Stimulated activated naive CD8-positive, alpha-beta T cell treated with anti-CD3 and anti-CD28 coated beads, Interleukin-15, Interleukin-2, amounts not matched to agents 100 ng/mL and 50 ng/mL, for 24 hours (primary cell): ENCODE measurements at regions not wholly inside any gene's neighbourhood (a gene's known extent, or its start where the extent isn't known, plus 50 kb on each side); places are given as distances from the start of the nearest gene placed in this dataset.

Experiments used
- H3K27ac Mint-ChIP-seq: one replicate; pipeline ENCODE4 v1.8.0; 2021; ENCODE audit warnings: mild to moderate bottlenecking, mixed read lengths
- H3K27me3 Mint-ChIP-seq: one replicate; pipeline ENCODE4 v1.8.0; 2021; ENCODE audit warnings: mixed read lengths
- H3K36me3 Mint-ChIP-seq: one replicate; pipeline ENCODE4 v1.8.0; 2021; ENCODE audit warnings: low read depth, mixed read lengths
- H3K4me1 Mint-ChIP-seq: one replicate; pipeline ENCODE4 v1.8.0; 2021; ENCODE audit warnings: low read depth, mixed read lengths
- H3K4me3 Mint-ChIP-seq: one replicate; pipeline ENCODE4 v1.8.0; 2021; ENCODE audit warnings: mild to moderate bottlenecking, mixed read lengths
- H3K9me3 Mint-ChIP-seq: one replicate; pipeline ENCODE4 v1.8.0; 2021; ENCODE audit warnings: mixed read lengths

DNA sequence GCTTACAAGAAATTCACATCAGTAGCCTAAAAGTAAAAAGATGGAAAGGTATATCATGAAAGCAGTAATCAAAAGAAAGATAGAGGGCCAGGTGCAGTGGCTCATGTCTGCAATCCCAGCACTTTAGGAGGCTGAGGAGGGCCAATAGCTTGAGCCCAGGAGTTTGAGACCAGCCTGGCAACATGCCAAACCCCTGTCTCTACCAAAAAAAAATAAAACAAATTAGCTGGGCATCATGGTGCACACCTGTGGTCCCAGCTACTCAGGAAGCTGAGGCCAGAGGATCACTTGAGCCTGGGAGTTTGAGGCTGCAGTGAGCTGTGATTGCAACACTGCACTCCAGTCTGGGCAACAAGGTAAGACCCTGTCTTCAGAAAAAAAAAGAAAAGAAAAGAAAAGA is 55.5 kb downstream of the GSPT2 start:
- Mint-ChIP-seq H3K4me1 (peaks cover 4% of the 10 kb centered on the region), H3K36me3 (no peaks in the 10 kb centered on the region), H3K27ac (no peak overlapping the region), H3K27me3 (peaks cover 2% of the 10 kb centered on the region), H3K4me3 (no peak overlapping the region), H3K9me3 (no peaks in the 10 kb centered on the region)

DNA sequence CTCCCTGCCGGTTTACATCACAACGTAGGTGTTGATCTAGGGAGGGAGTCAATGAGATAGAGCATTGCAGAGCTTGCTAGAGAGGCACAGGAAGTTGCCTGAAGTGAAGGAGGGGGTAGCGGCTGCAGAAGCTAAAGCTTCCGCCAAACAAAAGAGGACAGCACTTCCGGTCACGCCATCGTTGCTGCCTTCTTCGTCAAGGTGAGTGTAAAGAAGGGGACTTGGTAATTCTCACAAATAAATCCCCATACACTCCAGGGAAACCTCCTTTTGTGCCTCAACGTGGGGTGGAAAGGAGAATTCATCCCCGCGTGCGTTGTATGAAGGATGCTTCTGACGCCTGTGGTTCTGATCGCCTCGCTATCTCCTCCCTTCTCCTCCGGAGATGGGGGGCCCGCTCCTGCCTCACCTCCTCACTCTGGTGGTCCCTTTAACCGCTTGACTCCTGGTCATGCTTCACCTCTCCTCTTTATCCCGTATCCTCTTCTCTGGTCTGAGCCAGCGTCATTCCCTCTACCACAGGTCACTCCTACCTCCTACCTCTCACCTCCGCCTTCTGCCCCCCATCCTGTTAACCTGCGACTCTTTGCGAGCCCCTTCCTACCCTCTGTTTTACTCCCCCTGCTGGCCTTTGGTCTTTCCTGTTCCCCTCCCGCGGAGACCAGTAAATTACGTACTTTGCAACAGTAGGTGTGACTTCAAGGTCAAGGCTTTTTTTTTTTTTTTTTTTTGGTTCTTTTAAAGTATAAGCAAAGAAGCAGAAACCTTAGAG is 59.9 kb downstream of the GSPT2 start:
- no peaks in the 10 kb centered on the region for H3K9me3 Mint-ChIP-seq
- peak overlapping the region; percentile 96 for H3K27ac Mint-ChIP-seq
- H3K4me3 Mint-ChIP-seq: peak overlapping the region; percentile 99
- H3K27me3 Mint-ChIP-seq: no peaks in the 10 kb centered on the region
- peaks cover 22% of the 10 kb centered on the region for H3K4me1 Mint-ChIP-seq
- H3K36me3 Mint-ChIP-seq: peaks cover 10% of the 10 kb centered on the region

DNA sequence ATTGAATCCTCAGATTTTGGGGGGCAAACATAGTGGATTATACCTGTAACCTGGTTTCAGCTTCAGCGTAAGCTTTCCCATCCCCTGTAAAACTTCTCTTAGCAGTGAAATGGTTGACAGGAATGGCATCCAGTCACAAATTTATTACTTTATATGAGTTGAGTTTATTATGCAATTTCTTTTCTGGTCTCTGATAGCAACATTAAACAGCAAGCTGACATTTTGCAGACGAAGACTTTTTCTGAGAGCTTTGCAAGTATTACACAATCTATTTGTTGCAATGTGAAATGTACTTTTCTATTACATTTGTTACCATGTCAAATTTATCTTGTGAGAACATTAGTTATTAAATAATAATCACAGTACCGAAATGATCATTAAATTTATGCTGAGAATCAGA is 60.6 kb downstream of the GSPT2 start:
- Mint-ChIP-seq H3K36me3 (peaks cover 10% of the 10 kb centered on the region), H3K9me3 (no peaks in the 10 kb centered on the region), H3K27ac (no peak overlapping the region), H3K27me3 (no peaks in the 10 kb centered on the region), H3K4me1 (peaks cover 22% of the 10 kb centered on the region), H3K4me3 (peak overlapping the region; percentile 99)

DNA sequence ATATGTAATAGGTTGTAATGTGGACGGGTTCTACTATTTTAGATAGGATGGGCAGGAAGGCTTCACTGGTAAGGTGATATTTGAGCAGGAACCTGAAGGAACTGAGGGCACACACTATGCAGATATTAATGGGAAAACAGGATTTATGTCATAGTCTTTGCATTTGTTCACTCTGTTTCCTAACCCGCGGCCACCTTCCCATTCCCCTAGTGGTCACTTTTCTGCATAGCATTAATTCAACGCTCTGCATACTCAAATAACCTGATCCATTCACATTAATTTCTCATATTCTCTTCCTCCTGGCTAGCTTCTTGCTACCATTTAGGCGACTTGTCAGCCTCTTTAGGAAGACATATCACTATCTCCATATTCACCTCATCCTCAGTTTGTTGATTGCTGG is 61.5 kb downstream of the GSPT2 start:
- Mint-ChIP-seq H3K4me1 (peaks cover 22% of the 10 kb centered on the region), H3K36me3 (peaks cover 10% of the 10 kb centered on the region), H3K4me3 (no peak overlapping the region), H3K27ac (no peak overlapping the region), H3K9me3 (no peaks in the 10 kb centered on the region), H3K27me3 (no peaks in the 10 kb centered on the region)

DNA sequence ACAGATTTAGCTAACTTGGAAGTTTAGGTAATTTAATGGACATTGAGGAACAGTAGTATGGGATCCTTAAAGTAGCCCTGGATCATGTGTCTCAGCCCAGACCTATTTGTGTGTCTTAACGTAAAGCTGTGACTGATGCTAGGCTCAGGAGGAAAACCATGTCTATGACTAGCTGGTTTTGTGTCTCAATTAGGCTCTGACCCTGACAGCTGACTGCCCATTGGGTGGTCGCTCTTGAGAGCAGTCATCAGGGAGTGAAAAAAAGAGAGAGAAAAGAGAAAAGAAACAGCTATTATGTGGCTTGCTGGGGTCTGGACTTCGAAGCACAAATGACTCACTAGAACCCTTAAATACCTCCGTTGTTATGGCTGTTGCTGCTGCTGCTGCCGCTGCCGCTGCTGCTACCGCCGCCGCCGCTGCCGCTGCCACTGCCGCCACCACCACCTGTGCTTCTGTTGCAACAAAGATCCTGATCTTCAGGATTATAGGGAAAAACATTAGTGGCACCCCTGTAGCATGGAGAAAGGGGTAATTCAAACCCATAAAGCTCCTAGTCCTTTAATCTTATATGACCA is 70.7 kb downstream of the GSPT2 start:
- Mint-ChIP-seq H3K4me1 (peaks cover 20% of the 10 kb centered on the region), H3K36me3 (peaks cover 14% of the 10 kb centered on the region), H3K4me3 (no peak overlapping the region), H3K27ac (no peak overlapping the region), H3K27me3 (no peaks in the 10 kb centered on the region), H3K9me3 (no peaks in the 10 kb centered on the region)

DNA sequence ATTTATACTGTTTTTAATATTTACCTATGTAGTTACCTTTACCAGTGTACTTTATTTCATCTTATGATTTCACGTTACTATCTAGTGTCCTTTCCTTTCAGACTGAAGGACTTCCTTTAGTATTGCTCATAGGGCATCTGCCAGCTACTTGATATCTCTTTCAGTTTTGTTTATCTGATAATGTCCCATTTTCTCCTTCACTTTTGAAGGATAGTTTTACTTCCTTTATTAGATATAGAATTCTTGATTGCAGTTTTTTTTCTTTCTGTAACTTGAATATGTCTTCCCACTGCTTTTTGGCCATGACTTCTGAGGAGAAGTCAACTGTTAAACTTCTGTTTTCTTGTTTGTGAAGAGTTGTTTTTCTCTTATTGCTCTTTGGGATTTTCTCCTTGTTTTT is 69.4 kb upstream of the MAGED1 start:
- Mint-ChIP-seq H3K4me3 (no peak overlapping the region), H3K27ac (no peak overlapping the region), H3K36me3 (peaks cover 11% of the 10 kb centered on the region), H3K27me3 (no peaks in the 10 kb centered on the region), H3K9me3 (no peaks in the 10 kb centered on the region), H3K4me1 (peaks cover 51% of the 10 kb centered on the region)

DNA sequence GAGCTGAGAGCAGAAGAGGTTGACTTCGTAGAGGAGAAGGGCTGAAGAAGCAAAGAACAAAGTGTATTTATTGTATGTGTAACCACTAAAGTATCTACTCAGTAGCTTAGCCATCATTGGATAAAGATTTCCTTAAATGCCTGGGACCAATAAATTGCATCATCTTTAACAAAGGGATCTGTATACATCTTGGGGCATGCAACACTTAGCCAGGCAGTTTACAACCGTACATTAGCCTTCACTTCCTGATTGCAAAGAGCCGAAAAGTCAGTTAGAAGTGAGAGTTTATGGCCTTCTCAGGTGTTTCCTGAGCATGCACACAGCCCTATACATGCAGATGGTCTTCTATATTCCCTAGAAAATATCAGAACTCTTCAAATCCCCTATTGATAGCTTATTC is 68.0 kb upstream of the MAGED1 start:
- Mint-ChIP-seq H3K9me3 (no peaks in the 10 kb centered on the region), H3K27ac (no peak overlapping the region), H3K4me3 (no peak overlapping the region), H3K36me3 (peaks cover 12% of the 10 kb centered on the region), H3K27me3 (no peaks in the 10 kb centered on the region), H3K4me1 (peaks cover 51% of the 10 kb centered on the region)

DNA sequence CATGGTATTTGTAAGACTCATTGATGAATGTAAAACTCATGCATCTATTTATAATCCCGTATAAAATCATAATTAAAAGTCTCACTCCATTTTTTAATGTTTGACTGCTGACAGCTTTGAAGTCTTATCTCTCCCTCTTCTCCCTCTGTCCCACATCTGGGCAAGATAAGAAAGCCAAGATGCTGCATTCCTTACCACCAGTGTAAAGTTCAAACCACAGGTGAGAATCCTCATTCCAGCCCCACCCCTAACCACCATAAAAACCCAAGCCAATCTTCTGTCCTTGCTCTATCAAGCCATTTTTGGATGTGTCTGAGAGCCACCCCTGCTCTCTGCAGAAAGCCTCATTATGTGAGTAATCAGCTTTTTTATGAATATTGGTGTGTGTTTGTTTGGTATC is 59.3 kb upstream of the MAGED1 start:
- peaks cover 13% of the 10 kb centered on the region for H3K36me3 Mint-ChIP-seq
- no peaks in the 10 kb centered on the region for H3K27me3 Mint-ChIP-seq
- H3K9me3 Mint-ChIP-seq: no peaks in the 10 kb centered on the region
- H3K4me3 Mint-ChIP-seq: no peak overlapping the region
- peaks cover 9% of the 10 kb centered on the region for H3K4me1 Mint-ChIP-seq
- no peak overlapping the region for H3K27ac Mint-ChIP-seq

DNA sequence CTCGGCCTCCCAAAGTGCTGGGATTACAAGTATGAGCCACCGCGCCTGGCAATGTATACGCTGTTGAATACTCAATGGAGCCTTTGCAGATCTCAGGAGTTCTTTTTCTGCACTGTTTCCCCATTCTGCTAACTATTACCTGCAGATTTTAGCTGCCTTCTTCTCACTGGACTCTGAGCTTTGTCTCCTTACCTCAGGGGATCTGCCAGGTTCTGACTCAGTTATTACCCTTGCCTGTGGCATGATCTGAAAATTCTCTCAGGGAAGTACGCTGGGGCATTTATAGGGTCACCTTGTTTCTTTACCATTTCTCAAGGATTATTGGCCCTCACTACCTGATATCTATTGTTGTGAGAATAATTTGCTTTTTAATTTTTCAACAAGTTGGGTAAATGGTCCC is 56.6 kb upstream of the MAGED1 start:
- H3K4me3 Mint-ChIP-seq: no peak overlapping the region
- peaks cover 9% of the 10 kb centered on the region for H3K4me1 Mint-ChIP-seq
- no peaks in the 10 kb centered on the region for H3K9me3 Mint-ChIP-seq
- no peak overlapping the region for H3K27ac Mint-ChIP-seq
- H3K36me3 Mint-ChIP-seq: peaks cover 14% of the 10 kb centered on the region
- H3K27me3 Mint-ChIP-seq: no peaks in the 10 kb centered on the region

DNA sequence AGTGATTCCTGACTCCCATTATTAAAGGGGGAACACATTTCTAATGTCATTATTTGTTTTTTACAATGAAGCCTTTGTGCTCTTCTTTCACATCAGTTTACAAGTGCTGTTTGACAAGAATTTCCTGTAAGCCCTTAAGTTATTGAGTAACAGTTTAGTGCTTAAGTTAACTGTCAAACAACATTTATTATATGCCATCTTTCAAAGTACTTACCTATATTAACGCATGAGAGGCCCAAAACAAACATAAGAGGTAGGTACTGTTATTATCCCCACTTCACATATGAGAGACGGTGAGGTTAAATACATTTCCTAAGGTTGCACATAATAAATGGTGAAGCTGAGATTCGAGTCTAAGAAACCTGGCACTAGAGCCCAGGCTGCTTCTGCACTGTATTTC is 56.0 kb upstream of the MAGED1 start:
- Mint-ChIP-seq H3K4me3 (no peak overlapping the region), H3K27ac (no peak overlapping the region), H3K36me3 (peaks cover 10% of the 10 kb centered on the region), H3K4me1 (peaks cover 9% of the 10 kb centered on the region), H3K27me3 (no peaks in the 10 kb centered on the region), H3K9me3 (no peaks in the 10 kb centered on the region)

DNA sequence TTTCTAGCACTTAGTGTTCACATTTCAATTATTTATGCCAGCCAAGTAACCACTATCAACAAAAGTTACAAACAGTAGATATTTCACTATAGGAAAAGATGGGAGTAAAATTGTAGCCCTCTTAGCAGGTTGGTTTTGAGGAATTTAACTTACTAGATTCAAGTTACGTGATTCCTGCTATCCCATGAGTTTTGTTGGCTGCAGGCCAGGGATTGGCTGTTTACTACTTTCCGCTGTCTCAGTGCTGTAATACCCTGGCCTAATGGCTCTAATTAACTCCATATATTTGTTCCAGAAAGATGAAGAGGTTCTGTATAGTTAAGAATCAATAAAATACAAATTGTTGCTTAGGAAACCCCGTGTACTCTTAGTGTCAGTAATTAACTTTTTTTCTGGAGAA is 55.5 kb upstream of the MAGED1 start:
- peaks cover 8% of the 10 kb centered on the region for H3K4me1 Mint-ChIP-seq
- peaks cover 8% of the 10 kb centered on the region for H3K36me3 Mint-ChIP-seq
- no peak overlapping the region for H3K27ac Mint-ChIP-seq
- H3K9me3 Mint-ChIP-seq: no peaks in the 10 kb centered on the region
- H3K4me3 Mint-ChIP-seq: no peak overlapping the region
- no peaks in the 10 kb centered on the region for H3K27me3 Mint-ChIP-seq
